GM21786 (cell line): ENCODE measurements at regions not wholly inside any gene's neighbourhood (a gene's known extent, or its start where the extent isn't known, plus 50 kb on each side); places are given as distances from the start of the nearest gene placed in this dataset.
"Not testable (repeated sequence)": the region's sequence is repeated elsewhere in the genome, so short reads cannot be mapped to it uniquely, and the experiment has no call there.

Experiments used
- ATAC-seq: cut with Tn5 transposase; IDR thresholded peaks from one replicate; pipeline ENCODE4 v1.9.1; 2021; ENCODE audit not compliant: unreplicated experiment

DNA sequence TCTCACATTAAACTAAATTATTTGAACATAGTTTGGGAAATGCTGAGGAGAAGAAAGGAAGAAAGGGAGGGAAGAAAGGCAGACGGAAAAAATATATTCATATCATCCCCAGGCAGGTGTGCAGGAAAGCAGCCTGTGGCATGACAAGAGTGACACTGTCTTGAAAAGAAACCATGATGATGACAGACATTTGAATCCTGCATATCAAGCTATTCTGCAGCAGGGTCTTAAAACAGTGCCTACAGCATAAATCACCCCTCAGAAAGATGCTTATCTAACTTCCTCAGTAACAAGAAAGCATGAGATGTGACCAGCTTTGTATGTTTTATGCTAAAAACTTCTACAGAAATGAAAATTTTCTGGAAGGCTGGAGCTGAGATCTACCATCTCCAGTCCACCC is 144.5 kb upstream of the GRM7 start:
- no peak for ATAC-seq

DNA sequence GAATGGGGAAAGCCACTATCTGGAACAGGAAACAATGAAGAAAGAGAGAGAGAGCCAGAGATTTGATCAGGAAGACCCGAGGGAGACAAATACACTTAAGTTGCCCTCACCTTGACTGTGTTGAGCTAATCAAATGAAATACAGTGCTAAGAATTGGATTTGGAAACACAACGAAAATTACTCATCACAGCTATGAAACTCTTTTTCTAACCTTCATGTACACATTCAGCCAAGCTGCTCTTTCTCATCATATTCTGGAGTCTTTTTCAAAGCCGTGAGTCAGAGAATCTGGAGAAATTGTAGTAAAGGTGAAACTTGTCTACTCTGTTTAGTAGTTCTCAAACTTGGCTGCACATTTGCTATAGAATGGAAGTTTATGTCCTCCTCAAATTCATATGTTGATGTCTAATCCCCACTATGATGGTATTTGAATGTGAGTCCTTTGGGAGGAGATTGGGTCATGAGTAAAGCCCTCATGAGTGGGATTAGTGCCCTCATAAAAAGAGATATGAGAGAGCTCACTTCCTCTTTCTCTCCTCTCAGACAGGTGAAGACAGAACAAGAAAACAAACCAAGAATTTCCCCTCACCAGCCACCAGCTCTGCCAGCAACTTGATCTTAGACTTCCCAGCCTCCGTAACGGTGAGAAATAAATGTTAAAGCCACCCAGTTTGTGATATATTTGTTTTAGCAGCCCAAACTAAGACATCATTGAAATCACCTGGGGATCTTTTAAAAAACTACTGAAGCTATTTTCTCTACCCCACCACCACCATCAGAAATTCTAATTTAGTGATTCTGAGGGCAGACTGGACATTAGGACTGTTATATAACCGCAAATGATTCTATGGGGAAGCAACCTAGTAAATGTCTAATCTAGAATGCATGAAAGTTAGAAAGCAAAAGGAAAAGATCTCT is 143.6 kb upstream of the GRM7 start:
- ATAC-seq: peak; percentile 93

DNA sequence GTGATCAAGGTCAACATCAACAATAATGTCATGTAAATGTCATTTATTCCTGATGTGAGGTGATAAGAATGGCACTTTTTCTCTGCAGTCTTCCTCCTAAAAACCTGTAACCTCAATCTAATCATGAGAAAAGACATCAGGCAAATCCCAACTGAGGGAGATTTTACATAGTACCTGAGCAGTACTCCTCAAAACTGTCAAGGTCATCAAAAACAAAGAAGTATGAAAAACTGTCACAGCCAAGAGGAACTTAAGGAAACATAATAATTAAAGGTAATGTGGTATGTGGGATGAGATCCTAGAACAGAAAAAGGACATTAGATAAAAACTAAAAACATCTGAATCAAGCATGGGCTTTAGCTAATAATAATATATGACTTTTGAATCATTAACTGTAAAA is 140.9 kb upstream of the GRM7 start:
- ATAC-seq: no peak

DNA sequence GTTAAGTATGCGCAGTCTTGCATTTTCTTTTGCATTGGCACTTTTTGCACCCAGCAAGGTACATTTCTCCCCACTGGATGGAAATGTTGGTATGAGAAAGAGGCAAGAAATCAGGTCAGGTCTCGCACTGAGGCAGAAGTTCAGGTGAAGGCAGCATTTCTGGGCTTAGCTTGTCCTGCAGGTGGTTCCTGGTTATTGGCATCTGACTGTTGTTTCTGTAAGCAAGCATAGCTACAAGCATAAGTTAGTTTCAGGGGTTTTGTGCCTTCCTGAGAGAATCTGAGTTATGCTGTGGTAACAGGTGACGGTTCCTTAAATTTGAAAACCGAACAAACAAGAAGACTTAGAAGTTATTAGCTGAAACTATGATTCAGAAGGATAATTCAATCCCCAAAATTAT is 139.4 kb upstream of the GRM7 start:
- ATAC-seq: no peak

DNA sequence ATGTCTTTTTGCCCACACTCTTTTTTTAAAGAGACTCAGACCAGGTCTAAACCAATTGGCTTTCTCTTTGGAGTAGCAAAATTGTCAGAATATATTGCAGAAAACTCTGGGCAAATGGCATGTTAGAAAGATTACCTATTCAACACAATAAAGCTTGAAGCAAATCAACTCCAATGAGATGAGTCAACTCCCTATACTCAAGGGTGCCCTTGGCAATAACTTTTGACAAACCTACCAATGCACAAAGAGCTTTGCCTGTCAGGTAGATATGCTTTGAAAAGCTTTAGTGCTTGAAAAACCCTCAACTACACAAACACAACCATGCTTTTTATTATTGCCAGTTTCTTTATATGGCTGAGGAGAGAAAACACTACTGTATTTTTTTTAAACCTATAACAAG is 137.7 kb upstream of the GRM7 start:
- no peak for ATAC-seq

DNA sequence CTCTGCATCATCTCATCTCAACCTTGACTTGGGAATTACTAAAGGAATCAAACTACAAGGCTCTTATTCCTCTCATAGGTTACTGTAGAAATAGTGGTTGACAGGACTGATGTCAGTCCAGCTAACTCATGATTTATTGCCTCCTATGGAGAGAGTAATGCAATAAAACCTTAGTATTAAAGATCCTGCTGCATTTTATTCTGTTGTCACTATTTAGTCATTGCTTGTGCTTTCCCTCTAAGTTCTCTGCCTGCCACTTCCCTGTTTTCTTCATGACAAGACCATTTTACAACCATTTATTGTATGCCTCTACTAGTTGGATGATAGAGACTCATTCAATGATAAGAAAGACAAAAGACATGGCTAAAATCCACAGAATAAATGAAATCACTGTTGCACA is 134.1 kb upstream of the GRM7 start:
- no peak for ATAC-seq

DNA sequence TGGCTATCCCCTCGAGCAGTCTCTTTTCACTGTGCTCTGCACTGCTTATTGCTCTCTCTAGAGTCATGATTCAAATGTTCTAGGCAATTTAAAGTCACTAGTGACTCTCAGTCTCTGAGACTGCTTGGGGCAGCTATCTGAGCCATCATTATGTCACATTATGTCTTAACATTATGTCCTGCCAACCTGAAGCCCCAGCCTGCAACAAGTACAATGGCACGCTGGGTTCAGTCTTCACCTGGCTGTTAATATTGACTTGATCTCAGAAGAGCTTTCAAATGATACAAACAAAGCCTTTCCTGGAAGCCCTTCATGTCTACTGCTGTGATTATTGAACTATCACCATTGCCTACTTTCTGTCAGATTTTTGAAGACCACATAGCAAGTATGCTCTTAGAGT is 128.1 kb upstream of the GRM7 start:
- ATAC-seq: no peak

DNA sequence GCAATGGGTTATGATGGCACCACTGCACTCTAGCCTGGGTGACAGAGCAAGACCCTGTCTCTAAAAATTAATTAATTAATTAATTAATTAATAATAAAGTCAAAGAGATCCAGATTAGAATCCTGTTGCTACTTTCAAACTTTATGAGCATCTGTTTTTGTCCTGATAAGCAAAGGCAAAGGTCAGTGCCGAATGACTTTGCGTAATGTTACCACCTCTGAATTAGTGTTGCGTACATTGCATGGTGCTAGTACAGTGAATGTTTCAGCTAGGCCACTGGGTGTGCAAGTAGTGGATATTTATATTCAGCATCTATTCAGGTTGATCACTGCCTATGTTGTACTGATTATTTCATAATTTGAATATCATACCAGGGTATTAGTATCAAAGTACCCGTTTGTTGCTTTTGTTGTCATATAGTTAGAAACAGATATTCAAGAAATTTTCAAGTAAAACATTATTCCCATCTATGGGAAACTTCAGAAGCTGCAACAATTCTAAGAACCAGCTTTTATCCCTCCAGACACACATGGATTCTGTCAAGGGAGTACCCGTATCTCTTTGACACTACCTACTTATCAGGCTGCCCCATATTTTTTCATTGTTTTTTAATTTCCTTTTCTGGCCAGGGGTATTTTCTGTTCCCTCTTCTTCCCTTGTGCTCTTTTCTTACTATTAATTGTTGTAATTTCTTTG is 127.1 kb upstream of the GRM7 start:
- ATAC-seq: no peak

DNA sequence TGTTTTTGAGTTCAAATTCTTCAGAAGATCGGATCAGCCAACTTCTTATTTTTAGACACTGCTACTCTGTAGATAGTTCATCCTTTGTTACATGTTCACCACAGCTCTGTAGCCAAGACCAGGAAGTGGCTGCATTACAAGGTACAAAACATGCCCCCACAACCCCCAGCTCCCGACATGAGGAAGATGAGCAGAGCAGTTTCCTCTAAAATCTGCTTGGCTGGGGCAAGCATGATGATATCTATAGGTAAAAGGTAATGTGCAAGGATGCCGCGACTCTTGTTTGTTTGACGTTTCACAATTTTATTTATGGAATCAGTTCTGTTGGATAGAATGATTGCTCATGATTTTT is 126.5 kb upstream of the GRM7 start:
- no peak for ATAC-seq

DNA sequence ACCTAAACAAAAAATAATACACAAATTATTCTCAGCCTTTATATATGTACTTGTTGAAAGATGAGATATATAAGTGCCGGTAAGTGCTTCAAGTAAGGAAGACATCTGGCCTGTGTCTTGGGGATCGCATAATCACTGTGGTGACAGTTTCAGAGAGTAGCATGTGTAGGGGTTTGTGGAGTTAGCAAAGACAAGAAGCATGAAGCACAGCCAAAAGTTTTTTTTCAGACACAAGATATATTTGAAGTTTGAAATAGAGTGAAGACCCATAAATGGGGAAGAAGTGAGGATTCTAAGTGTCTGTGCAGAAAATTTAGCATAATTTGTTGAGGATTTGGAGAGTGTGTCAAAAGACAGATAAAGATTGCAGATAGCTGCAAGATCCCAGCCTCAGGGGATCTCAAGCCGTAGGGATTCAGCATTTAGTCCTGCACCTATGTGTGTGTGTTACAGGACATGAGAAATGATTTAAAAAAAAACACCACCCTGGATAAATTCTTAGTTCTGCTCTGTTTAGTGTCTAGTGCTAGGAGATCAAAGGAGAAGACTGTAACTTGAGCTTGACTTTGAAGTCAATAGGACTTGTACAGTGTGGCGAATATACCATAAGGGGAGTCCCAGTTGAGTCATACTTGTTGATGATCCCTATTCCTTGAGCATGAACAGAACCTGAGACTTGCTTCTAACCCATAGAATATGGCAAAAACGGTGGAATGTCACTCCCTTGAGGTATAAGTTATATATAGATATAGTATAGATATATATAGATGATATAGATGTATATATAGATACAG is 123.9 kb upstream of the GRM7 start:
- peak; percentile 41 for ATAC-seq

DNA sequence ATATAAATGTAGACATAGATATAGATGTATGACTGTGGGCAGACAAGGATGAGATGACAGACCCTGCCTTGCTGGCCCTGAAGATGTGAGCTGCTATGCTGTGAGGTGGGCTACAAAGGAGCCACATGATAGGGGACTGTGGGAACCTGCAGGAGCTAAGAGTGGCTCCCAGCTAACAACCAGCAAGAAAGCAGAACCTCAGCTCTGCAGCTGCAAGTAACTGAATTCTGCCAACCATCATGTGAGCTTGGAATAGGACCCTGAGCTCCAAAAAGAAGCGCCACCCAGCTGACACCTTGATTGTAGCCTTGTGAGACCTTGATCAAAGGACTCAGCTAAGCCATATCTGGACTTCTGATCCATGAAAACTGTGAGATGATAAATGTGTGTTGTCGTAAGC is 123.3 kb upstream of the GRM7 start:
- no peak for ATAC-seq

DNA sequence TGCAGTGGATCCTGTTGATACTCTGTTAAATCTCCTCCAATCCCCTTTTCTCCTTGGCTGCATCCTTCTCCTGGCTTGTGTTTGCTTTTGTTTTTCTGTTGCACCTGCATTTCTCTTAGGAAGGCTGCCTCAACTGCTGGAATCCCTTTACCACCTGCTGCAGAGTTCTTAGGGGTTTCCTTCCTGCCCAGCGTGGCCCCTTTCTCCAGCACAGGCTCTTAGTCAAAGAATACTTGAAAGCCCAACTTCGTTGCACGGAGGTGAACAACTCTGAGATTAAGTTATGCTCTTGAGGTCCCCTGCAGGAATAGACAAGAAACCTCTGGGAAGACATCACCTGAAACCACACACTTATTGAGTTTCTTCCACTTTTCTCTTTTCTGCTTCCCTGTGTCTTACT is 121.6 kb upstream of the GRM7 start:
- no peak for ATAC-seq

DNA sequence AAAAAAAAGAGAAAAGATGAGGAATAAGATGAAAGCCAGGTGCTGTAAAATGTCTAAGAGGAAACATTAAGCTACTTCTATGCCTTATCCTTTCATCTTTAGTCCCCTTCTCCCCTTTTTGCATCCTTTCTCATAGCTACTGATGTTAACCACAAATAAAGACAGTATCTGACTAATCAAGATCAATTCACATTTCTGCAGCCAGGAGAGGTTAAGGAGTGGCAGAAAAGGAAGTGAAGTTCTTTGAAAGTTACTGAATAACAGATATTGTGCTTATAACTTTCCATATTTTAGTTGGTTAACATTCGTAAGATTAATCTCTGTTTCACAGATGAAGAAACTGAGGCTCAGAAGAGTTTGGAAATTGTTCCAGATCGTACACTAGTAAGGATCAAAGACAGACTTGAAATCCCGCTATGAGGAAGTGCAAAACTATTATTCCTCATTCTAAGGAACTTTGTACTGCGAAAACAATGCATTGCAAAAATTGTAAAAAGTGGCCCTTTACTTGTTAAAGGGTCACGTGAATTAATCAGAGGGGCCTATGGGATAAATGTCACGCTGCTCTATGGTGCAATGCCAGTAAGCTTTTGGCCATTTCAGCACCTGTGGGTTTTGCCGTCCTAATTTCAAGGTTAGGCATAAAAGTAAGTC is 117.7 kb upstream of the GRM7 start:
- ATAC-seq: no peak

DNA sequence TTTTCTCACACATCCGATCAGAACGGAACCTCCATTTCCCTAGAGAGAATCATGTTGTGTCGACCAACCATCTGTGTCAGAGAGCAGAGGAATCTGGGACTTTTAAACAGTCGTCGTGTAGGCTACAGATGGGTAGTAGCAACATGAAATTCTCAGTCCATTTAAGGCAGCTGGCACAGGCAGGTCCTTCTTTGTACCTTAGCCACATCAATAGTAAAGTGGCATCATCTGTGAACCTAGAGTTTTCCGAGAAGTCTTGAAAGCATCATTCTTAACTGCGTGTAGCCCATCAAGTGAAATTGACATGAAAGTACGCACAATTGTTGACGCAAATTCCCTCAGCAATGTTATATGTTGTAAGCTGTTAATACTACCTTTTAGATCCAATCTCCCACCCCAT is 114.5 kb upstream of the GRM7 start:
- no peak for ATAC-seq

DNA sequence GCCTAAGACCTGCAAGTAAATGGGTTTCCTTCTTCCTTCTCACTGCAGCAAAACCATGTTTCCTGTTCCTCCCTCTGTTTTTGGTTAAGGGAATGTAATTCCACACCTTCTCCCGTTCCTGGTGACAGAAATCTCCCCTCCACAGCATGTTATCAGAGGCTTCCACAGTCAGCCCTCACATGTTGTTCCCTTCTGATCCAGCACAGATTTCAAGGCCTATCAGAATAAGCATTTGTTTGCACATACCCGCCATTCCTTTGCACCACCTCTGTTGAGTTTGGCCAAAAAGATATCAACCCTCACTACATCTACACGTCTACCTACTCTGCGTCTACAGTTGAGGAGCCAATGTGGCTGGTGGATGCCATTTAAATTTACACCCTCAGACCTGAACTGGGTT is 113.9 kb upstream of the GRM7 start:
- ATAC-seq: no peak

DNA sequence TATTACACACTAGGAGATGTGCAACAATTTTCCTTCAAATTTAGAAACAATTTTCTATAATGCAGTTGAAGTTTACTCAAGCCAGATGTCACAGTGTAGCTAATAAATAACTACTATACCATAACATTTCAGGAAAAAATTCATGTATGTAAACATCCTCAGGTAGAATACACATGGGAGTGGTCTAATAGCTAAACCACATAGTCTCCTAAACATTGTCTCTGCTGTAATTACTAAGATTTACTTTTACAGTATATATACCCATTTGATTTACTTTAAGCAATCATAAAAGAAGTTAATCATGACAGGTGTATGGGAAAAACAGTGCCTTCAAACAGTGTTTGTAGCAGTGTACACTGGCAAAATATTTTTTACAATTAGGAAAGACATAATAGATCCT is 110.1 kb upstream of the GRM7 start:
- ATAC-seq: no peak

DNA sequence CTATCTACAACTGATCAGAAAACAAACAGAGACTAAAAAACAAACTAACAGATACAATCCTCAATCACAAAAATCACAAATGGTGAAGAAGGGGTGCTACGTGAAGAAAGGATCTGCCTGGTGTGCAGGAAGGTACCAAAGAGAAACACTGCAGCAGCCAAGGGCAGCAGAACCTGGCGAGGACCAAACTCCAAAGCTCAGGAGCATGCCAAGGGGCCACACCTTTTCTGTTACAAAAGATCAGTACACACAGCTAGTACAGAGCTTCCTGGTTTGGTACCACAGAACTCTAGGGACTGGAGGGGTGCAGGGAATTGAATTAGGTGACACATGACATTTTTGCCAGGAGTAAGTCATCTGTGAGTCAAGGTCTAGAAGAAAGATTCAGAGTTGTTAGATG is 107.4 kb upstream of the GRM7 start:
- no peak for ATAC-seq

DNA sequence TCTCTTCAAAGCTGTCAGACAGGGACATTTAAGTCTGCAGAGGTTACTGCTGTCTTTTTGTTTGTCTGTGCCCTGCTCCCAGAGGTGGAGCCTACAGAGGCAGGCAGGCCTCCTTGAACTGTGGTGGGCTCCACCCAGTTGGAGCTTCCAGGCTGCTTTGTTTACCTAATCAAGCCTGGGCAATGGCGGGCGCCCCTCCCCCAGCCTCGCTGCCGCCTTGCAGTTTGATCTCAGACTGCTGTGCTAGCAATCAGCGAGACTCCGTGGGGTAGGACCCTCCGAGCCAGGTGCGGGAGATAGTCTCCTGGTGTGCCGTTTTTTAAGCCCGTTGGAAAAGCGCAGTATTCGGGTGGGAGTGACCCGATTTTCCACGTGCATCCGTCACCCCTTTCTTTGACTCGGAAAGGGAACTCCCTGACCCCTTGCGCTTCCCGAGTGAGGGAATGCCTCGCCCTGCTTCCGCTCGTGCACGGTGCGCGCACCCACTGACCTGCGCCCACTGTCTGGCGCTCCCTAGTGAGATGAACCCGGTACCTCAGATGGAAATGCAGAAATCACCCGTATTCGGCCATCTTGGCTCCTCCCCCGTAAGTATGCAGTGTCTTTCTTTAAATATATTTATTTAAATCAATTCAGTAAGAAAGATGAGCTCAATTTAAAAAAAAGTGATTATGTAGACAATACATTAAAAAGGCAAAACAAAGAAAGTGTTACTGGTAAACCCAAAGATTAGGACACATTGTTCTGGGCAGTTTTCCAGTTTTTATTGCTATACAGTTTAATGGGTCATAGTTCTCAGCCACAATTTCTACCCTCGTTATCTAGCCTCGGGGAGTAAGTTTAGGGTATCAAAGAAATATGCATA is 91.2 kb upstream of the GRM7 start:
- not testable (repeated sequence) for ATAC-seq

DNA sequence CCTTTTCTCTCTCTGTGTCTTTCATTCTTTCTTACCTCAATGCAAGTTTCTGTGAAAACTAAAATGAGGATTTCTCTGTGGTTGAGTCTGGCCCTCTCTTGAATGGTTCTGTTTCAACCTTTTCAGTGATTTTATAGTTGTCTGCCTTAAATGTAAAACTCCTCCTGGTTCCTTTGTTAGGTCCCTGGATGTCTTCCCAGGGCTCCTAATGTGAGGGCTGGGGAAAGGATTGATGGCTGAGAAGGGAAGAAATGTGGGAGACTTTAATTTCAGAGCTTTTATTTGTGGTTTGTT is 90.6 kb upstream of the GRM7 start:
- ATAC-seq: no peak

DNA sequence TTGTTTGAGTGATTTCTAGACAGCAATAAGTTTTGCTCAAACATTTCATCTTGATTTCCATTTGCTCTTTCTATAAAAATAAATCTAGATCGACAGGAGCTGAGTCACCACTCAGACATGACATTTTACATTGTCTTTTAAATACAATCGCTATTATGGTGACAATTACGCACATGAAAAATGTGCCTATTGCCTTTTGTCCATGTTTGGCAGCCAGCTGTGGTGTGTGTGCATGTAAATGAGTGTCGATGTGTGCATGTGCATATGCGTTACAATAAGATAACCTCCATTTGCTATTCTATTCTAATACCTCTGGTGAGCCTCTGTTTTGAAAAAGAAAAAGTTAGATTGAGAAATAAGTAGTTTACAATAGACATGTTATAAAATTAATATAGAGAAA is 89.7 kb upstream of the GRM7 start:
- ATAC-seq: no peak

DNA sequence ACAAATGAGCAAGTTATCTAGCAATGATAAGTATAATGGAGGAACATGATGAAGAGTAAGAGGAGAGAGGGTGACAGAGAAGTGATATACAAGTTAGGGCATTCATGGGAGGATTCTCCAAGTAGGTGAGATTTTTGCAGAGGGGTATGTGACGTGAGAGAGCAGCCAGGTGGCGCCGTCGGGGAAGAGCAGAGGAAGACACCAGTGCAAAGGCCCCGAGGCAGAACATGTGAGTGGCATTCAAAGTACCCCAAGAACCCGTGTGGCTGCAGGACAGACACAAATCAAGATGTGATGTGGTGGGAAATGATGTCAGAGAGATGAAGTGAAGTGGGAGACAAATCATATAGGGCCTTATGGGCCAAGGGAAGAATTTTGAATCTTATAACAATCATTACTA is 81.8 kb upstream of the GRM7 start:
- no peak for ATAC-seq
